PFSK-1 (cell line): ENCODE measurements at regions not wholly inside any gene's neighbourhood (a gene's known extent, or its start where the extent isn't known, plus 50 kb on each side); places are given as distances from the start of the nearest gene placed in this dataset.

ENCODE experiments used
- FOXP2 ChIP-seq: optimal IDR thresholded peaks from 2 replicates; pipeline ENCODE3; 2011; ENCODE audit warnings: borderline replicate concordance, control low read depth, inconsistent platforms; ENCODE audit not compliant: insufficient read depth; ENCODE audit errors: extremely low read length, extremely low read depth
- POLR2AphosphoS5 ChIP-seq: IDR thresholded peaks from 2 replicates; pipeline ENCODE4 v1.6.1; 2012; ENCODE audit warnings: low read depth, mild to moderate bottlenecking, control low read depth, low read length, moderate library complexity
- SIN3A ChIP-seq: IDR thresholded peaks from 2 replicates; pipeline ENCODE4 v1.6.1; 2012; ENCODE audit warnings: mild to moderate bottlenecking, low read length, moderate library complexity, borderline replicate concordance; ENCODE audit not compliant: insufficient read depth
- TAF1 ChIP-seq: IDR thresholded peaks from 2 replicates; pipeline ENCODE4 v1.6.1; 2012; ENCODE audit warnings: low read length, control low read depth, borderline replicate concordance; ENCODE audit not compliant: insufficient read depth
- TF ChIP-seq, protein P1 (sequence below), 2 experiments: IDR thresholded peaks; 2 replicates each; pipeline versions ENCODE4 v1.6.1 to v1.8.0; 2011 to 2012; ENCODE audit warnings: low read depth in 2 of 2, low read length in 2 of 2, control low read depth in 1 of 2, inconsistent platforms in 1 of 2, mild to moderate bottlenecking in 1 of 2, moderate library complexity in 1 of 2; ENCODE audit not compliant: insufficient read depth in 1 of 2

DNA sequence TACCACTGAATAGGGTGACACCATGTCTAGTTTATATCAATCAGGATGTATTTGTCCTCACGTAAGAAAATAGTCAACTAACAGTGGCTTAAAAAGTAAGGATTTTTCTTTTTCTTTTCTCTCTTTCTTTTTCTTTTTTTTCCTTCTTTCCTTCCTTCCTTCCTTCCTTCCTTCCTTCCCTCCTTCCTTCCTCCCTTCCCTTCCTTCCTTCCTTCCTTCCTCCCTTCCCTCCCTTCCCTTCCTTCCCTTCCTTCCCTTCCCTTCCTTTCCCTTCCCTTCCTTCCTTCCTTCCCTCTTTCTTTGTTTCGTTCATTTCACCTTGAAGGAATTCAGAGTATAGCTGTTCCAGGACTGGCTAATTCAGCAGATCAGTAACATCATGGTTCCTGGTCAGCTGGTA lies 83.2 kb downstream of the SOX4 start:
- TF ChIP-seq SIN3A = no peak
- no peak for TF ChIP-seq TAF1
- no peak for TF ChIP-seq POLR2AphosphoS5
- TF ChIP-seq, protein P1, sequence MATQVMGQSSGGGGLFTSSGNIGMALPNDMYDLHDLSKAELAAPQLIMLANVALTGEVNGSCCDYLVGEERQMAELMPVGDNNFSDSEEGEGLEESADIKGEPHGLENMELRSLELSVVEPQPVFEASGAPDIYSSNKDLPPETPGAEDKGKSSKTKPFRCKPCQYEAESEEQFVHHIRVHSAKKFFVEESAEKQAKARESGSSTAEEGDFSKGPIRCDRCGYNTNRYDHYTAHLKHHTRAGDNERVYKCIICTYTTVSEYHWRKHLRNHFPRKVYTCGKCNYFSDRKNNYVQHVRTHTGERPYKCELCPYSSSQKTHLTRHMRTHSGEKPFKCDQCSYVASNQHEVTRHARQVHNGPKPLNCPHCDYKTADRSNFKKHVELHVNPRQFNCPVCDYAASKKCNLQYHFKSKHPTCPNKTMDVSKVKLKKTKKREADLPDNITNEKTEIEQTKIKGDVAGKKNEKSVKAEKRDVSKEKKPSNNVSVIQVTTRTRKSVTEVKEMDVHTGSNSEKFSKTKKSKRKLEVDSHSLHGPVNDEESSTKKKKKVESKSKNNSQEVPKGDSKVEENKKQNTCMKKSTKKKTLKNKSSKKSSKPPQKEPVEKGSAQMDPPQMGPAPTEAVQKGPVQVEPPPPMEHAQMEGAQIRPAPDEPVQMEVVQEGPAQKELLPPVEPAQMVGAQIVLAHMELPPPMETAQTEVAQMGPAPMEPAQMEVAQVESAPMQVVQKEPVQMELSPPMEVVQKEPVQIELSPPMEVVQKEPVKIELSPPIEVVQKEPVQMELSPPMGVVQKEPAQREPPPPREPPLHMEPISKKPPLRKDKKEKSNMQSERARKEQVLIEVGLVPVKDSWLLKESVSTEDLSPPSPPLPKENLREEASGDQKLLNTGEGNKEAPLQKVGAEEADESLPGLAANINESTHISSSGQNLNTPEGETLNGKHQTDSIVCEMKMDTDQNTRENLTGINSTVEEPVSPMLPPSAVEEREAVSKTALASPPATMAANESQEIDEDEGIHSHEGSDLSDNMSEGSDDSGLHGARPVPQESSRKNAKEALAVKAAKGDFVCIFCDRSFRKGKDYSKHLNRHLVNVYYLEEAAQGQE (IDR thresholded peaks at IDR 0.05; ENCODE audit: insufficient read depth in 1 of 2, low read depth in 2 of 2, low read length in 2 of 2) = no peak
- no peak for TF ChIP-seq FOXP2

DNA sequence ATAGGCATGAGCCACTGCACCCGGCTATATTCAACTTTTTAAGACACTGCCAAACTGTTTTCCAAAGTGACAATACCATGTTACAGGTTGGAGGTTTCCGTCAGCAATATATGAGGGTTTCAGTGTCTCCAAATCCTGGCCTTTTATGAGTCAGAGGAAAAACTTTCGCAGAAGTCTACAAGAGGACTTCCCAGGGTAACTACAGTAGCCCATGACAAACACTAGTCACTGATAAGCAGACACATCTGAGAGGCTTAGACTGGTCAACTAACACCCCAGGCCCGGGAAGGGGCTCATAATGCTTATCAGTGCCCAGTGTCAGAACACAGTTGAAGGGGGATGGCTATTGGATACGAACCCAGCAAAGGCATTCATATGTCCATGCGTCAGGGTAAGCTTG lies 85.4 kb downstream of the SOX4 start:
- TF ChIP-seq, protein P1 (IDR thresholded peaks at IDR 0.05; ENCODE audit: insufficient read depth in 1 of 2, low read depth in 2 of 2, low read length in 2 of 2) = no peak
- no peak for TF ChIP-seq POLR2AphosphoS5
- no peak for TF ChIP-seq SIN3A
- TF ChIP-seq TAF1 = no peak
- no peak for TF ChIP-seq FOXP2

DNA sequence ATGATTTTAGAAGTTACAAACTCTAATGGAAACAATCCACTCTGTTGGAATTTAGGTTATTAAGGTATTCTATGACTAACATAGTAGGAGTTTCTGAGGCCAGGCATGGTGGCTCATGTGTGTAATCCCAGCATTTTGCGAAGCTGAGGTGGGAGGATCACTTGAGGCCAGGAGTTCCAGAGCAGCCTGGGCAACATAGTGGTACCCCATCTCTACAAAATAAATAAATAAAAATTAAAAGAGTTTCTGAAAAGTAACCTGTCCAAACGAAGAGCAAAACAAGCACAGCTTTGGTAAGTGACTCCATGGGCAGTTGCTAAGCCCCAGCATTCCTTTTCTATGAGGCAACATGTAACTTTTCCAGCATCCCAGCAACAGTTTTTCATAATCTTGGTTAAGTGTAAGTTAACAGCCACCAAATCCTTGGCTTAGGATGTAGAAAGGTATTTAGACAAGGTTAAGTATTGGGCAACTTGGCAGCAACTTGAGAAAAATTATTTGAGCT lies 86.3 kb downstream of the SOX4 start:
- no peak for TF ChIP-seq SIN3A
- TF ChIP-seq POLR2AphosphoS5 = no peak
- TF ChIP-seq TAF1 = no peak
- no peak for TF ChIP-seq FOXP2
- TF ChIP-seq, protein P1 (IDR thresholded peaks at IDR 0.05; ENCODE audit: insufficient read depth in 1 of 2, low read depth in 2 of 2, low read length in 2 of 2) = no peak

DNA sequence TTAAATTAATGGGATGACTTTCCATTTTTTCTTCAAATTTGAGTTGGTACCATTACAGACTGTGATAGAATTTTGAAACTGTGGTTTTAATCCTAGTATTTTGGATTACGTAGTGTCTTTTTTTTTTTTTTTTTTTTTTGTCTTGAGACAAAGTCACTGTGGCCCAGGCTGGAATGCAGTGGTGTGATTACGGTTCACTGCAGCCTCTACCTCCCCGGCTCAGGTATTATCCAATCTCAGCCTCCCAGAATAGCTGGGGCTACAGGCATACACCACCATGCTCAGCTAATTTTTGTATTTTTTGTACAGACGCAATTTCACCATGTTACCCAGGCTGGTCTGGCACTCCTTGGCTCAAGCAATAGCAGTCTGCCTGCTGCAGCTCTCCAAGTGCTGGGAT lies 87.1 kb downstream of the SOX4 start:
- no peak for TF ChIP-seq POLR2AphosphoS5
- no peak for TF ChIP-seq TAF1
- no peak for TF ChIP-seq SIN3A
- TF ChIP-seq FOXP2 = no peak
- TF ChIP-seq, protein P1 (IDR thresholded peaks at IDR 0.05; ENCODE audit: insufficient read depth in 1 of 2, low read depth in 2 of 2, low read length in 2 of 2) = no peak

DNA sequence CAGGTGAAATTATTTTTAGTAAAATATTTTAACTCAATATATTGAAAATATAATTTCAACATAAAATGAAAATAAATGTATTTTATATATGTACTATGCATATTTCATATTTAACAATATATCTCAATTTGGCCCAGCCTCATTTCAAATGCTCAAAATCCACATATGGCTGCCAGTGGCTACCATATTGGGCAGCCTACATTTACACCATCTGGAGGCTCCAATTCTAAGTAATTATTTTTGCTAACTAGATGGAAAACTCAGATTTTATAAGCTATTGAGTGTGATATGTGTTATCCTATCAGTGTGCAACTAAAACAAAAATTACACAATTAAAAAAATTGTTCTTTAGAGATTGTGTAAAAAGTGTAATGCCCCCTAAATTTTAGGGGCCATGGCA lies 96.9 kb downstream of the SOX4 start:
- TF ChIP-seq FOXP2 (no peak), TAF1 (no peak), SIN3A (no peak), POLR2AphosphoS5 (no peak)
- TF ChIP-seq, protein P1 (IDR thresholded peaks at IDR 0.05; ENCODE audit: insufficient read depth in 1 of 2, low read depth in 2 of 2, low read length in 2 of 2) = no peak
